IMR-90 (cell line): ENCODE measurements at regions not wholly inside any gene's neighbourhood (a gene's known extent, or its start where the extent isn't known, plus 50 kb on each side); places are given as distances from the start of the nearest gene placed in this dataset.

ENCODE experiments used
- ATAC-seq: fragments of 200-7000 bp; cut with Tn5 transposase; 2 replicates; pipeline ENCODE4 v1.9.1; 2020; ENCODE audit warnings: low read depth, mild to moderate bottlenecking, moderate library complexity
- BruUV-seq: library from RNA; stranded (reverse); fragments of 400-500 nt; replicated peaks from 2 replicates; lab custom pipeline; 2021; lab: Mats Ljungman, UMichigan
- CTCF ChIA-PET: fragments of 300-600 bp; formaldehyde crosslinking; extraction: SDS; loops from one replicate; lab custom pipeline; 2021; ENCODE audit warnings: antibody characterized with exemption; lab: Yijun Ruan, JAX
- POLR2A ChIA-PET: fragments of 300-600 bp; sonication (Branson Sonifier 250); formaldehyde crosslinking; loops from one replicate; lab custom pipeline; 2022; ENCODE audit warnings: antibody characterized with exemption; ENCODE audit not compliant: unreplicated experiment; lab: Charles Lee
- DNase-seq: peaks from one replicate; pipeline ENCODE4 v3.0.0; 2013
- H2AFZ ChIP-seq: replicated peaks from 2 replicates; pipeline ENCODE3; 2013; ENCODE audit warnings: low read length, mild to moderate bottlenecking; ENCODE audit not compliant: poor library complexity
- H2AK5ac ChIP-seq: 2 replicates; pipeline ENCODE4 v1.6.1; 2013; ENCODE audit warnings: low read depth, low read length, inconsistent platforms
- H2AK9ac ChIP-seq: replicated peaks from 2 replicates; pipeline ENCODE3; 2013; ENCODE audit warnings: mild to moderate bottlenecking, low read depth, low read length, moderate library complexity; ENCODE audit not compliant: poor library complexity
- H2BK120ac ChIP-seq: 2 replicates; pipeline ENCODE4 v1.6.1; 2013; ENCODE audit warnings: low read depth, low read length, inconsistent platforms
- H2BK15ac ChIP-seq: 3 replicates; pipeline ENCODE4 v1.6.1; 2013; ENCODE audit warnings: low read depth, low read length, inconsistent platforms
- H2BK20ac ChIP-seq: 2 replicates; pipeline ENCODE4 v1.6.1; 2013; ENCODE audit warnings: low read depth, mild to moderate bottlenecking, inconsistent platforms, low read length, moderate library complexity
- H2BK5ac ChIP-seq: 2 replicates; pipeline ENCODE4 v1.6.1; 2013; ENCODE audit warnings: mild to moderate bottlenecking, low read depth, low read length, inconsistent platforms; ENCODE audit not compliant: poor library complexity, severe bottlenecking
- H3K14ac ChIP-seq: replicated peaks from 2 replicates; pipeline ENCODE4 v1.6.1; 2013; ENCODE audit warnings: low read depth, low read length, inconsistent platforms
- H3K18ac ChIP-seq: 2 replicates; pipeline ENCODE4 v1.6.1; 2013; ENCODE audit warnings: low read depth, low read length, control low read depth
- H3K23ac ChIP-seq: 2 replicates; pipeline ENCODE4 v1.6.1; 2013; ENCODE audit warnings: low read depth, low read length, inconsistent platforms
- H3K27ac ChIP-seq: 2 replicates; pipeline ENCODE4 v1.5.1; 2013; ENCODE audit warnings: mild to moderate bottlenecking, control low read depth, low read length; ENCODE audit not compliant: insufficient read depth
- H3K27me3 ChIP-seq: 2 replicates; pipeline ENCODE4 v1.6.1; 2013; ENCODE audit warnings: low read length; ENCODE audit not compliant: control insufficient read depth, insufficient read depth
- H3K36me3 ChIP-seq: 2 replicates; pipeline ENCODE4 v1.6.1; 2013; ENCODE audit warnings: low read length, mixed read lengths; ENCODE audit not compliant: control insufficient read depth, insufficient read depth
- H3K4ac ChIP-seq: 2 replicates; pipeline ENCODE4 v1.6.1; 2013; ENCODE audit warnings: low read depth, low read length, inconsistent platforms
- H3K4me1 ChIP-seq: 2 replicates; pipeline ENCODE4 v1.6.1; 2013; ENCODE audit warnings: low read length, mixed read lengths; ENCODE audit not compliant: control insufficient read depth, insufficient read depth
- H3K4me2 ChIP-seq: 2 replicates; pipeline ENCODE4 v1.6.1; 2013; ENCODE audit warnings: low read depth, mild to moderate bottlenecking, control low read depth, low read length, moderate library complexity
- H3K4me3 ChIP-seq: 2 replicates; pipeline ENCODE4 v1.5.1; 2013; ENCODE audit warnings: low read depth, mild to moderate bottlenecking, control low read depth, low read length, moderate library complexity; ENCODE audit not compliant: insufficient read depth
- H3K56ac ChIP-seq: 2 replicates; pipeline ENCODE4 v1.6.1; 2013; ENCODE audit warnings: low read length, inconsistent platforms; ENCODE audit not compliant: insufficient read depth; ENCODE audit errors: extremely low read depth
- H3K79me1 ChIP-seq, 2 experiments: 2 replicates each; pipeline ENCODE4 v1.6.1; 2013; ENCODE audit warnings: low read length in 2 of 2, inconsistent platforms in 1 of 2, low read depth in 1 of 2
- H3K9ac ChIP-seq: 2 replicates; pipeline ENCODE4 v1.6.1; 2013; ENCODE audit warnings: low read depth, low read length, control low read depth
- H3K9me1 ChIP-seq: 2 replicates; pipeline ENCODE4 v1.6.1; 2013; ENCODE audit warnings: low read length, inconsistent platforms; ENCODE audit not compliant: insufficient read depth
- H3K9me3 ChIP-seq: 2 replicates; pipeline ENCODE4 v1.6.1; 2013; ENCODE audit warnings: low read length; ENCODE audit not compliant: control insufficient read depth, insufficient read depth
- H4K20me1 ChIP-seq: 2 replicates; pipeline ENCODE4 v1.6.1; 2013; ENCODE audit warnings: low read length, inconsistent platforms; ENCODE audit not compliant: insufficient read depth
- H4K5ac ChIP-seq: 2 replicates; pipeline ENCODE4 v1.6.1; 2013; ENCODE audit warnings: mild to moderate bottlenecking, low read depth, low read length, control low read depth
- H4K8ac ChIP-seq, 2 experiments: 2 replicates each; pipeline ENCODE4 v1.6.1; 2013; ENCODE audit warnings: low read depth in 2 of 2, low read length in 2 of 2, control low read depth in 1 of 2, inconsistent platforms in 1 of 2
- H4K91ac ChIP-seq: 2 replicates; pipeline ENCODE4 v1.6.1; 2013; ENCODE audit warnings: low read depth, low read length, inconsistent platforms; ENCODE audit not compliant: insufficient read depth
- BHLHE40 ChIP-seq: fragments of 150-350 bp; IDR thresholded peaks from 2 replicates; pipeline ENCODE4 v1.6.1; 2016; ENCODE audit warnings: mild to moderate bottlenecking, low read depth, low read length
- CEBPB ChIP-seq: IDR thresholded peaks from 2 replicates; pipeline ENCODE4 v1.6.1; 2012; ENCODE audit warnings: low read depth, low read length, improper control_type of control experiment
- FOS ChIP-seq: fragments of 150-350 bp; IDR thresholded peaks from 2 replicates; pipeline ENCODE4 v1.6.1; 2016; ENCODE audit warnings: low read depth, low read length
- MAFK ChIP-seq: IDR thresholded peaks from 2 replicates; pipeline ENCODE4 v1.6.1; 2012; ENCODE audit warnings: low read depth, low read length, improper control_type of control experiment
- MAZ ChIP-seq: IDR thresholded peaks from 2 replicates; pipeline ENCODE4 v1.6.1; 2012; ENCODE audit warnings: low read depth, mild to moderate bottlenecking, low read length, improper control_type of control experiment, moderate library complexity, borderline replicate concordance
- MXI1 ChIP-seq: IDR thresholded peaks from 2 replicates; pipeline ENCODE4 v1.6.1; 2012; ENCODE audit warnings: low read depth, mild to moderate bottlenecking, low read length, moderate library complexity, borderline replicate concordance
- NFE2L2 ChIP-seq: fragments of 150-350 bp; IDR thresholded peaks from 2 replicates; pipeline ENCODE4 v1.6.1; 2016; ENCODE audit warnings: low read depth, mild to moderate bottlenecking, low read length
- POLR2A ChIP-seq: IDR thresholded peaks from 2 replicates; pipeline ENCODE4 v1.6.1; 2012; ENCODE audit warnings: mild to moderate bottlenecking, low read depth, low read length
- RAD21 ChIP-seq: IDR thresholded peaks from 2 replicates; pipeline ENCODE4 v1.6.1; 2012; ENCODE audit warnings: low read length, improper control_type of control experiment
- RCOR1 ChIP-seq: IDR thresholded peaks from 2 replicates; pipeline ENCODE4 v1.6.1; 2012; ENCODE audit warnings: mild to moderate bottlenecking, low read length, improper control_type of control experiment; ENCODE audit not compliant: insufficient replicate concordance
- RFX5 ChIP-seq: IDR thresholded peaks from 2 replicates; pipeline ENCODE4 v1.8.0; 2012; ENCODE audit warnings: low read depth, mild to moderate bottlenecking, low read length, moderate library complexity
- WGBS, 2 experiments: methylation state at CpG; one replicate each; pipeline versions ENCODE4 v1.1.5 to v1.1.7; 2013; ENCODE audit warnings: missing lambda C conversion rate in 2 of 2; ENCODE audit not compliant: insufficient read length in 1 of 2; ENCODE audit errors: extremely low coverage in 2 of 2; 5-methylcytosine and 5-hydroxymethylcytosine counted together
- dilution Hi-C: fragments of 300-500 bp; cut with HindIII; formaldehyde crosslinking; loops from one replicate; pipeline ENCODE4 v1.14.3; 2018; ENCODE audit warnings: low sequenced_read_pairs; ENCODE audit not compliant: unreplicated experiment
- in situ Hi-C: fragments of 300-500 bp; cut with MboI; formaldehyde crosslinking; loops from 3 replicates; pipeline ENCODE4 v1.14.3; 2019; ENCODE audit warnings: low sequenced_read_pairs, inconsistent platforms, mixed read lengths
- intact Hi-C: fragments of 100-400 bp; cut with micrococcal nuclease; formaldehyde crosslinking; loops from 2 replicates; pipeline ENCODE4 v1.10.0; 2022
- TF ChIP-seq, protein P1 (sequence below): fragments of 150-350 bp; IDR thresholded peaks from 2 replicates; pipeline ENCODE4 v1.6.1; 2017; ENCODE audit warnings: mild to moderate bottlenecking, antibody characterized with exemption, low read length, low read depth
- TF ChIP-seq, protein P2 (sequence below): conservative IDR thresholded peaks from 2 replicates; pipeline ENCODE4 v1.5.1; 2012; ENCODE audit warnings: mild to moderate bottlenecking, low read depth, low read length, improper control_type of control experiment
- TF ChIP-seq, protein P3 (sequence below): fragments of 150-350 bp; IDR thresholded peaks from 2 replicates; pipeline ENCODE4 v1.6.1; 2016; ENCODE audit warnings: low read depth, mild to moderate bottlenecking, low read length, moderate library complexity, borderline replicate concordance

DNA sequence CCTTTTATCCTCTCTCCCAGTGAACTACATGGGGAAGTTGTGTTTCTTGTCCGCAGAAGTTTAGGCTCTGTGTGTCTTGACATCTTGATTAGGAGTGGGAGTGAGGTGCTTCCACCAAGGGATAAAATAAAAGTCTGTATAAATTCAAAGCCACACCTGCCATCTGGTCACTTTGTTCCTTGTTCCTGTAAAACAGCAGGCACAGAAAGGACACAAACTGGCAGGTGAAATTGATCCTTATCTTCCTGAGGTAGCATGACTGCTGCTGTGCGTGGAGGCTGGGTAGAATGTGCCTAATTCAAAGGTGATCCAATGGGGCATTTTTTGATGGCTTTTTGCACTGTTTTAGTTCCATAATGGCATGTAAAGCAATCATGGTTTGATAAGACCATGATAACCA, 104.3 kb upstream of the KITLG start:
- no peak overlapping the region for H3K4ac ChIP-seq
- no peak overlapping the region for H3K9ac ChIP-seq
- DNase-seq, result no peak
- no peaks in the 10 kb centered on the region for H3K36me3 ChIP-seq
- H3K9me1 ChIP-seq, result no peaks in the 10 kb centered on the region
- H3K4me3 ChIP-seq, result no peak overlapping the region
- H2BK15ac ChIP-seq, result no peak overlapping the region
- H2AFZ ChIP-seq, result no peak overlapping the region
- H4K8ac ChIP-seq, result no peak overlapping the region
- H2AK9ac ChIP-seq, result no peak overlapping the region
- H4K20me1 ChIP-seq, result no peaks in the 10 kb centered on the region
- H2BK5ac ChIP-seq, result no peak overlapping the region
- H3K27me3 ChIP-seq, result no peaks in the 10 kb centered on the region
- no peak overlapping the region for H3K23ac ChIP-seq
- H2BK120ac ChIP-seq, result no peak overlapping the region
- in situ Hi-C loops (no loop called here), dilution Hi-C loops (no loop called here), intact Hi-C loops (no loop called here)
- ATAC-seq, result no peak
- H2AK5ac ChIP-seq, result no peak overlapping the region
- no peaks in the 10 kb centered on the region for H3K9me3 ChIP-seq
- no peak overlapping the region for H3K18ac ChIP-seq
- CTCF ChIA-PET, result no interaction called here
- WGBS, 2 experiments, result no CpG with 5 or more reads among the region's 2 CpGs
- no peak overlapping the region for H2BK20ac ChIP-seq
- POLR2A ChIA-PET, result no interaction called here
- H4K91ac ChIP-seq, result no peak overlapping the region
- H4K5ac ChIP-seq, result no peak overlapping the region
- H3K79me1 ChIP-seq, result no peaks in the 10 kb centered on the region
- H3K4me2 ChIP-seq, result no peak overlapping the region
- H3K14ac ChIP-seq, result no peak overlapping the region
- H3K27ac ChIP-seq, result no peak overlapping the region
- H3K56ac ChIP-seq, result no peak overlapping the region
- no peaks in the 10 kb centered on the region for H3K4me1 ChIP-seq
- no TSS peak for BruUV-seq
- TF ChIP-seq MAZ (no peak), NFE2L2 (no peak), MAFK (no peak), BHLHE40 (no peak), RAD21 (no peak), RCOR1 (no peak), POLR2A (no peak), FOS (no peak), MXI1 (no peak), CEBPB (no peak), RFX5 (no peak)
- TF ChIP-seq, protein P1, sequence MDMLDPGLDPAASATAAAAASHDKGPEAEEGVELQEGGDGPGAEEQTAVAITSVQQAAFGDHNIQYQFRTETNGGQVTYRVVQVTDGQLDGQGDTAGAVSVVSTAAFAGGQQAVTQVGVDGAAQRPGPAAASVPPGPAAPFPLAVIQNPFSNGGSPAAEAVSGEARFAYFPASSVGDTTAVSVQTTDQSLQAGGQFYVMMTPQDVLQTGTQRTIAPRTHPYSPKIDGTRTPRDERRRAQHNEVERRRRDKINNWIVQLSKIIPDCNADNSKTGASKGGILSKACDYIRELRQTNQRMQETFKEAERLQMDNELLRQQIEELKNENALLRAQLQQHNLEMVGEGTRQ, result no peak
- TF ChIP-seq, protein P2, sequence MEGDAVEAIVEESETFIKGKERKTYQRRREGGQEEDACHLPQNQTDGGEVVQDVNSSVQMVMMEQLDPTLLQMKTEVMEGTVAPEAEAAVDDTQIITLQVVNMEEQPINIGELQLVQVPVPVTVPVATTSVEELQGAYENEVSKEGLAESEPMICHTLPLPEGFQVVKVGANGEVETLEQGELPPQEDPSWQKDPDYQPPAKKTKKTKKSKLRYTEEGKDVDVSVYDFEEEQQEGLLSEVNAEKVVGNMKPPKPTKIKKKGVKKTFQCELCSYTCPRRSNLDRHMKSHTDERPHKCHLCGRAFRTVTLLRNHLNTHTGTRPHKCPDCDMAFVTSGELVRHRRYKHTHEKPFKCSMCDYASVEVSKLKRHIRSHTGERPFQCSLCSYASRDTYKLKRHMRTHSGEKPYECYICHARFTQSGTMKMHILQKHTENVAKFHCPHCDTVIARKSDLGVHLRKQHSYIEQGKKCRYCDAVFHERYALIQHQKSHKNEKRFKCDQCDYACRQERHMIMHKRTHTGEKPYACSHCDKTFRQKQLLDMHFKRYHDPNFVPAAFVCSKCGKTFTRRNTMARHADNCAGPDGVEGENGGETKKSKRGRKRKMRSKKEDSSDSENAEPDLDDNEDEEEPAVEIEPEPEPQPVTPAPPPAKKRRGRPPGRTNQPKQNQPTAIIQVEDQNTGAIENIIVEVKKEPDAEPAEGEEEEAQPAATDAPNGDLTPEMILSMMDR, result no peak
- TF ChIP-seq, protein P3, sequence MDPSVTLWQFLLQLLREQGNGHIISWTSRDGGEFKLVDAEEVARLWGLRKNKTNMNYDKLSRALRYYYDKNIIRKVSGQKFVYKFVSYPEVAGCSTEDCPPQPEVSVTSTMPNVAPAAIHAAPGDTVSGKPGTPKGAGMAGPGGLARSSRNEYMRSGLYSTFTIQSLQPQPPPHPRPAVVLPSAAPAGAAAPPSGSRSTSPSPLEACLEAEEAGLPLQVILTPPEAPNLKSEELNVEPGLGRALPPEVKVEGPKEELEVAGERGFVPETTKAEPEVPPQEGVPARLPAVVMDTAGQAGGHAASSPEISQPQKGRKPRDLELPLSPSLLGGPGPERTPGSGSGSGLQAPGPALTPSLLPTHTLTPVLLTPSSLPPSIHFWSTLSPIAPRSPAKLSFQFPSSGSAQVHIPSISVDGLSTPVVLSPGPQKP, result no peak
